IMR-90 (cell line): ENCODE measurements at regions not wholly inside any gene's neighbourhood (a gene's known extent, or its start where the extent isn't known, plus 50 kb on each side); places are given as distances from the start of the nearest gene placed in this dataset.

Source experiments
- ATAC-seq: fragments of 200-7000 bp; cut with Tn5 transposase; 2 replicates; pipeline ENCODE4 v1.9.1; 2020; ENCODE audit warnings: low read depth, mild to moderate bottlenecking, moderate library complexity
- BruUV-seq: library from RNA; stranded (reverse); fragments of 400-500 nt; replicated peaks from 2 replicates; lab custom pipeline; 2021; lab: Mats Ljungman, UMichigan
- CTCF ChIA-PET: fragments of 300-600 bp; formaldehyde crosslinking; extraction: SDS; loops from one replicate; lab custom pipeline; 2021; ENCODE audit warnings: antibody characterized with exemption; lab: Yijun Ruan, JAX
- POLR2A ChIA-PET: fragments of 300-600 bp; sonication (Branson Sonifier 250); formaldehyde crosslinking; loops from one replicate; lab custom pipeline; 2022; ENCODE audit warnings: antibody characterized with exemption; ENCODE audit not compliant: unreplicated experiment; lab: Charles Lee
- DNase-seq: peaks from one replicate; pipeline ENCODE4 v3.0.0; 2013
- H2AFZ ChIP-seq: replicated peaks from 2 replicates; pipeline ENCODE3; 2013; ENCODE audit warnings: low read length, mild to moderate bottlenecking; ENCODE audit not compliant: poor library complexity
- H2AK5ac ChIP-seq: 2 replicates; pipeline ENCODE4 v1.6.1; 2013; ENCODE audit warnings: low read depth, low read length, inconsistent platforms
- H2AK9ac ChIP-seq: replicated peaks from 2 replicates; pipeline ENCODE3; 2013; ENCODE audit warnings: mild to moderate bottlenecking, low read depth, low read length, moderate library complexity; ENCODE audit not compliant: poor library complexity
- H2BK120ac ChIP-seq: 2 replicates; pipeline ENCODE4 v1.6.1; 2013; ENCODE audit warnings: low read depth, low read length, inconsistent platforms
- H2BK15ac ChIP-seq: 3 replicates; pipeline ENCODE4 v1.6.1; 2013; ENCODE audit warnings: low read depth, low read length, inconsistent platforms
- H2BK20ac ChIP-seq: 2 replicates; pipeline ENCODE4 v1.6.1; 2013; ENCODE audit warnings: low read depth, mild to moderate bottlenecking, inconsistent platforms, low read length, moderate library complexity
- H2BK5ac ChIP-seq: 2 replicates; pipeline ENCODE4 v1.6.1; 2013; ENCODE audit warnings: mild to moderate bottlenecking, low read depth, low read length, inconsistent platforms; ENCODE audit not compliant: poor library complexity, severe bottlenecking
- H3K14ac ChIP-seq: replicated peaks from 2 replicates; pipeline ENCODE4 v1.6.1; 2013; ENCODE audit warnings: low read depth, low read length, inconsistent platforms
- H3K18ac ChIP-seq: 2 replicates; pipeline ENCODE4 v1.6.1; 2013; ENCODE audit warnings: low read depth, low read length, control low read depth
- H3K23ac ChIP-seq: 2 replicates; pipeline ENCODE4 v1.6.1; 2013; ENCODE audit warnings: low read depth, low read length, inconsistent platforms
- H3K27ac ChIP-seq: 2 replicates; pipeline ENCODE4 v1.5.1; 2013; ENCODE audit warnings: mild to moderate bottlenecking, control low read depth, low read length; ENCODE audit not compliant: insufficient read depth
- H3K27me3 ChIP-seq: 2 replicates; pipeline ENCODE4 v1.6.1; 2013; ENCODE audit warnings: low read length; ENCODE audit not compliant: control insufficient read depth, insufficient read depth
- H3K36me3 ChIP-seq: 2 replicates; pipeline ENCODE4 v1.6.1; 2013; ENCODE audit warnings: low read length, mixed read lengths; ENCODE audit not compliant: control insufficient read depth, insufficient read depth
- H3K4ac ChIP-seq: 2 replicates; pipeline ENCODE4 v1.6.1; 2013; ENCODE audit warnings: low read depth, low read length, inconsistent platforms
- H3K4me1 ChIP-seq: 2 replicates; pipeline ENCODE4 v1.6.1; 2013; ENCODE audit warnings: low read length, mixed read lengths; ENCODE audit not compliant: control insufficient read depth, insufficient read depth
- H3K4me2 ChIP-seq: 2 replicates; pipeline ENCODE4 v1.6.1; 2013; ENCODE audit warnings: low read depth, mild to moderate bottlenecking, control low read depth, low read length, moderate library complexity
- H3K4me3 ChIP-seq: 2 replicates; pipeline ENCODE4 v1.5.1; 2013; ENCODE audit warnings: low read depth, mild to moderate bottlenecking, control low read depth, low read length, moderate library complexity; ENCODE audit not compliant: insufficient read depth
- H3K56ac ChIP-seq: 2 replicates; pipeline ENCODE4 v1.6.1; 2013; ENCODE audit warnings: low read length, inconsistent platforms; ENCODE audit not compliant: insufficient read depth; ENCODE audit errors: extremely low read depth
- H3K79me1 ChIP-seq, 2 experiments: 2 replicates each; pipeline ENCODE4 v1.6.1; 2013; ENCODE audit warnings: low read length in 2 of 2, inconsistent platforms in 1 of 2, low read depth in 1 of 2
- H3K9ac ChIP-seq: 2 replicates; pipeline ENCODE4 v1.6.1; 2013; ENCODE audit warnings: low read depth, low read length, control low read depth
- H3K9me1 ChIP-seq: 2 replicates; pipeline ENCODE4 v1.6.1; 2013; ENCODE audit warnings: low read length, inconsistent platforms; ENCODE audit not compliant: insufficient read depth
- H3K9me3 ChIP-seq: 2 replicates; pipeline ENCODE4 v1.6.1; 2013; ENCODE audit warnings: low read length; ENCODE audit not compliant: control insufficient read depth, insufficient read depth
- H4K20me1 ChIP-seq: 2 replicates; pipeline ENCODE4 v1.6.1; 2013; ENCODE audit warnings: low read length, inconsistent platforms; ENCODE audit not compliant: insufficient read depth
- H4K5ac ChIP-seq: 2 replicates; pipeline ENCODE4 v1.6.1; 2013; ENCODE audit warnings: mild to moderate bottlenecking, low read depth, low read length, control low read depth
- H4K8ac ChIP-seq, 2 experiments: 2 replicates each; pipeline ENCODE4 v1.6.1; 2013; ENCODE audit warnings: low read depth in 2 of 2, low read length in 2 of 2, control low read depth in 1 of 2, inconsistent platforms in 1 of 2
- H4K91ac ChIP-seq: 2 replicates; pipeline ENCODE4 v1.6.1; 2013; ENCODE audit warnings: low read depth, low read length, inconsistent platforms; ENCODE audit not compliant: insufficient read depth
- MAFK ChIP-seq: IDR thresholded peaks from 2 replicates; pipeline ENCODE4 v1.6.1; 2012; ENCODE audit warnings: low read depth, low read length, improper control_type of control experiment
- NFE2L2 ChIP-seq: fragments of 150-350 bp; IDR thresholded peaks from 2 replicates; pipeline ENCODE4 v1.6.1; 2016; ENCODE audit warnings: low read depth, mild to moderate bottlenecking, low read length
- RAD21 ChIP-seq: IDR thresholded peaks from 2 replicates; pipeline ENCODE4 v1.6.1; 2012; ENCODE audit warnings: low read length, improper control_type of control experiment
- RCOR1 ChIP-seq: IDR thresholded peaks from 2 replicates; pipeline ENCODE4 v1.6.1; 2012; ENCODE audit warnings: mild to moderate bottlenecking, low read length, improper control_type of control experiment; ENCODE audit not compliant: insufficient replicate concordance
- SMC3 ChIP-seq: fragments of 150-350 bp; IDR thresholded peaks from 2 replicates; pipeline ENCODE4 v1.6.1; 2016; ENCODE audit warnings: low read depth, mild to moderate bottlenecking, antibody characterized with exemption, low read length, moderate library complexity
- WGBS, 2 experiments: methylation state at CpG; one replicate each; pipeline versions ENCODE4 v1.1.5 to v1.1.7; 2013; ENCODE audit warnings: missing lambda C conversion rate in 2 of 2; ENCODE audit not compliant: insufficient read length in 1 of 2; ENCODE audit errors: extremely low coverage in 2 of 2; 5-methylcytosine and 5-hydroxymethylcytosine counted together
- dilution Hi-C: fragments of 300-500 bp; cut with HindIII; formaldehyde crosslinking; loops from one replicate; pipeline ENCODE4 v1.14.3; 2018; ENCODE audit warnings: low sequenced_read_pairs; ENCODE audit not compliant: unreplicated experiment
- in situ Hi-C: fragments of 300-500 bp; cut with MboI; formaldehyde crosslinking; loops from 3 replicates; pipeline ENCODE4 v1.14.3; 2019; ENCODE audit warnings: low sequenced_read_pairs, inconsistent platforms, mixed read lengths
- intact Hi-C: fragments of 100-400 bp; cut with micrococcal nuclease; formaldehyde crosslinking; loops from 2 replicates; pipeline ENCODE4 v1.10.0; 2022
- TF ChIP-seq, protein P1 (sequence below): fragments of 150-350 bp; IDR thresholded peaks from 2 replicates; pipeline ENCODE4 v1.6.1; 2016; ENCODE audit warnings: low read depth, mild to moderate bottlenecking, low read length, moderate library complexity, borderline replicate concordance

DNA sequence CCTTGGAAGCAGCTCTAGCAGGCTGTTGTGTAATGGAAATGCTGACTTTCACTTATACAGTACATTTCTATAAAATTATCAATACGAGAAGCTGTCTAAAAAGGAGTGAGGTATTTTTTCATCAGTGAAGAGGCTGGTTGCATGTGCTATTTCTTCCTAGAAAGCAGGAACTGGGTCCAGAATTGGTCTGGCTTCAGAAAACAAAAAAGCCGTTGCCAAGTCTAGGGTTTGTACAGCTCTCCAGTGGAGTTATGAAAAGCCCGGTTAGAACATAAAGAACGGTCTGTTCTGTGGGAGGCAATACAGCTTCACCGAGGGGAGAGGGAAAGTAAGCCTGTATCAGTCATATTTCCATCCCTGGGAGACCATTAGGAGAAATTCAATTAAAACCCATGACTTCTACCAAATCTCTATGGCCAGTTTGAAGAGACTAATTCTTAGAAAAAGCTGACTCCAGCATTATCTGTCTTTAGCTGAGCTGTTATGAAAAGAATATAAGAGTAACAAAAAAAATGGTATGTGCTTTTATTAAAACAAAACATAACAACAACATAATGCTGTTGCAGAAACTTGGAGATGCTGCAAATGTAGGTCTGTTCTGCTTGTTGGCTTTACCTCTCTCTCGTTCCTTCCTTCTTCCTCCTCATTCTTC lies 217.0 kb downstream of the CMPK2 start:
- H3K9me3 ChIP-seq = no peaks in the 10 kb centered on the region
- no peaks in the 10 kb centered on the region; the same call in 1 of the 2 replicates for H3K27me3 ChIP-seq
- H3K4me3 ChIP-seq = no peak overlapping the region
- intact Hi-C loops (no loop called here), in situ Hi-C loops (no loop called here), dilution Hi-C loops (no loop called here)
- POLR2A ChIA-PET = no interaction called here
- no peak overlapping the region for H2BK120ac ChIP-seq
- H2AFZ ChIP-seq = no peak overlapping the region
- H3K4me1 ChIP-seq = no peaks in the 10 kb centered on the region
- H3K79me1 ChIP-seq = no peaks in the 10 kb centered on the region
- no peak overlapping the region for H3K18ac ChIP-seq
- no peaks in the 10 kb centered on the region for H3K9me1 ChIP-seq
- H2BK20ac ChIP-seq = no peak overlapping the region
- H2AK9ac ChIP-seq = no peak overlapping the region
- WGBS, 2 experiments = 80% methylated on average over 1 of the region's 6 CpGs; no CpG with 5 or more reads in 1 of the 2 experiments
- H2AK5ac ChIP-seq = no peak overlapping the region
- H3K27ac ChIP-seq = no peak overlapping the region
- TF ChIP-seq MAFK (peak; percentile 23; the same call in 1 of the 2 replicates), NFE2L2 (no peak), SMC3 (no peak), RAD21 (no peak), RCOR1 (no peak)
- TF ChIP-seq, protein P1, sequence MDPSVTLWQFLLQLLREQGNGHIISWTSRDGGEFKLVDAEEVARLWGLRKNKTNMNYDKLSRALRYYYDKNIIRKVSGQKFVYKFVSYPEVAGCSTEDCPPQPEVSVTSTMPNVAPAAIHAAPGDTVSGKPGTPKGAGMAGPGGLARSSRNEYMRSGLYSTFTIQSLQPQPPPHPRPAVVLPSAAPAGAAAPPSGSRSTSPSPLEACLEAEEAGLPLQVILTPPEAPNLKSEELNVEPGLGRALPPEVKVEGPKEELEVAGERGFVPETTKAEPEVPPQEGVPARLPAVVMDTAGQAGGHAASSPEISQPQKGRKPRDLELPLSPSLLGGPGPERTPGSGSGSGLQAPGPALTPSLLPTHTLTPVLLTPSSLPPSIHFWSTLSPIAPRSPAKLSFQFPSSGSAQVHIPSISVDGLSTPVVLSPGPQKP = no peak
- H2BK15ac ChIP-seq = no peak overlapping the region
- H4K8ac ChIP-seq = no peak overlapping the region
- H4K20me1 ChIP-seq = no peaks in the 10 kb centered on the region
- no peak overlapping the region for H4K5ac ChIP-seq
- BruUV-seq = no TSS peak
- no peak overlapping the region for H3K56ac ChIP-seq
- DNase-seq (no peak), ATAC-seq (no peak)
- no peak overlapping the region for H2BK5ac ChIP-seq
- no peak overlapping the region for H3K4ac ChIP-seq
- H3K4me2 ChIP-seq = no peak overlapping the region
- CTCF ChIA-PET = no interaction called here
- no peak overlapping the region for H3K9ac ChIP-seq
- H4K91ac ChIP-seq = no peak overlapping the region
- no peak overlapping the region for H3K14ac ChIP-seq
- no peaks in the 10 kb centered on the region for H3K36me3 ChIP-seq
- no peak overlapping the region for H3K23ac ChIP-seq
